K562 (cell line): ENCODE measurements at regions not wholly inside any gene's neighbourhood (a gene's known extent, or its start where the extent isn't known, plus 50 kb on each side); places are given as distances from the start of the nearest gene placed in this dataset.

ENCODE experiments used
- ATAC-seq: fragments of 200-7000 bp; cut with Tn5 transposase; 3 replicates; pipeline ENCODE4 v1.9.1; 2020; ENCODE audit warnings: moderate library complexity
- BruUV-seq: library from RNA; stranded (reverse); fragments of 400-500 nt; replicated peaks from 2 replicates; lab custom pipeline; 2021; lab: Mats Ljungman, UMichigan
- CTCF ChIA-PET: fragments of 300-600 bp; formaldehyde crosslinking; extraction: SDS; loops from one replicate; lab custom pipeline; 2021; ENCODE audit warnings: low intra/inter-chr PET ratio; lab: Yijun Ruan, JAX
- POLR2A ChIA-PET: fragments of 300-600, 350-650 bp; sonication (Branson Sonifier 250); formaldehyde crosslinking; extraction: SDS; loops from one replicate; lab custom pipeline; 2021; ENCODE audit warnings: antibody characterized with exemption, inconsistent platforms; lab: Yijun Ruan, JAX
- DNase-seq, 4 experiments: peaks; one replicate each; pipeline versions ENCODE4 v3.0.0 to v3.0.0-alpha.2; 2011 to 2018; ENCODE audit warnings: low spot score in 3 of 4, mixed read lengths in 3 of 4; ENCODE audit errors: extremely low read depth in 1 of 4
- FAIRE-seq: peaks from 2 replicates; lab custom pipeline; 2011; peaks lifted over from hg19 to GRCh38; lab: Jason Lieb, UNC
- H2AFZ ChIP-seq: 2 replicates; pipeline ENCODE4 v1.6.0; 2011; ENCODE audit warnings: low read depth, low read length, control low read depth, inconsistent platforms
- H3K27ac ChIP-seq: fragments of 200-600 bp; 3 replicates; pipeline ENCODE4 v1.8.0; 2011; ENCODE audit warnings: low read depth, mild to moderate bottlenecking, control low read depth, inconsistent platforms, low read length, moderate library complexity, mixed read lengths; ENCODE audit errors: extremely low read depth
- H3K27me3 ChIP-seq, 2 experiments: fragments of 300-600 bp in 1 of 2; 2 replicates in 1 of 2; 3 replicates in 1 of 2; pipeline versions ENCODE4 v1.6.0 to v1.8.0; 2011; ENCODE audit warnings: inconsistent platforms in 2 of 2, low read length in 2 of 2, mild to moderate bottlenecking in 1 of 2, mixed read lengths in 1 of 2, moderate library complexity in 1 of 2; ENCODE audit not compliant: control insufficient read depth in 2 of 2, insufficient read depth in 2 of 2
- H3K36me3 ChIP-seq: fragments of 300-600 bp; 3 replicates; pipeline ENCODE4 v1.8.0; 2011; ENCODE audit warnings: mild to moderate bottlenecking, low read length, inconsistent platforms; ENCODE audit not compliant: control insufficient read depth, insufficient read depth
- H3K4me1 ChIP-seq, 2 experiments: fragments of 200-600 bp in 1 of 2; replicated peaks in 1 of 2; 2 replicates in 1 of 2; 3 replicates in 1 of 2; pipeline versions ENCODE4 v1.5.1 to v1.8.0; 2011; ENCODE audit warnings: inconsistent platforms in 2 of 2, low read length in 2 of 2, mild to moderate bottlenecking in 1 of 2, mixed read lengths in 1 of 2, moderate library complexity in 1 of 2; ENCODE audit not compliant: control insufficient read depth in 2 of 2, insufficient read depth in 2 of 2
- H3K4me2 ChIP-seq: 2 replicates; pipeline ENCODE4 v1.6.1; 2011; ENCODE audit warnings: low read length, control low read depth, inconsistent platforms, mixed read lengths; ENCODE audit not compliant: insufficient read depth
- H3K4me3 ChIP-seq: fragments of 200-600 bp; sonication (generic), shearing (Covaris generic); 2 replicates; pipeline ENCODE4 v1.5.1; 2016; ENCODE audit warnings: control low read depth, inconsistent platforms
- H3K79me2 ChIP-seq: fragments of 200-600 bp; 3 replicates; pipeline ENCODE4 v1.8.0; 2011; ENCODE audit warnings: low read length, inconsistent platforms; ENCODE audit not compliant: control insufficient read depth, insufficient read depth
- H3K9ac ChIP-seq, 2 experiments: 2 replicates each; pipeline versions ENCODE4 v1.6.0 to v1.6.1; 2011; ENCODE audit warnings: low read depth in 2 of 2, low read length in 2 of 2, control low read depth in 1 of 2, inconsistent platforms in 1 of 2, mild to moderate bottlenecking in 1 of 2, mixed read lengths in 1 of 2; ENCODE audit not compliant: insufficient read depth in 1 of 2
- H3K9me1 ChIP-seq: one replicate; pipeline ENCODE4 v1.6.0; 2011; ENCODE audit warnings: inconsistent platforms, mild to moderate bottlenecking, low read length, moderate library complexity; ENCODE audit not compliant: control insufficient read depth, insufficient read depth
- H3K9me3 ChIP-seq: replicated peaks from 2 replicates; pipeline ENCODE4 v1.5.1; 2011; ENCODE audit warnings: low read depth, low read length, inconsistent platforms; ENCODE audit not compliant: control insufficient read depth, insufficient read depth
- H4K20me1 ChIP-seq: replicated peaks from 2 replicates; pipeline ENCODE4 v1.6.1; 2011; ENCODE audit warnings: low read length, inconsistent platforms, mixed read lengths; ENCODE audit not compliant: control insufficient read depth, insufficient read depth
- CBX3 ChIP-seq, 2 experiments: IDR thresholded peaks; 1 replicate in 1 of 2; 2 replicates in 1 of 2; pipeline ENCODE4 v1.6.1; 2012; ENCODE audit warnings: inconsistent platforms in 2 of 2, low read length in 2 of 2, borderline replicate concordance in 1 of 2, control low read depth in 1 of 2
- CTBP1 ChIP-seq: fragments of 450-650 bp; IDR thresholded peaks from 2 replicates; pipeline ENCODE4 v1.6.1; 2016; ENCODE audit warnings: borderline replicate concordance
- DPF2 ChIP-seq: fragments of 450-650 bp; IDR thresholded peaks from 2 replicates; pipeline ENCODE4 v1.6.1; 2016
- PHB ChIP-seq: fragments of 250-450 bp; sonication (Bioruptor Pico); IDR thresholded peaks from 2 replicates; pipeline ENCODE4 v1.5.0; 2021
- SMAD2 ChIP-seq: fragments of 150-350 bp; IDR thresholded peaks from 2 replicates; pipeline ENCODE4 v1.6.1; 2014; ENCODE audit warnings: low read depth, mild to moderate bottlenecking, low read length
- SMARCA4 ChIP-seq: fragments of 450-650 bp; IDR thresholded peaks from 2 replicates; pipeline ENCODE4 v1.6.1; 2016
- TAF7 ChIP-seq: fragments of 450-650 bp; IDR thresholded peaks from 2 replicates; pipeline ENCODE4 v1.6.1; 2016; ENCODE audit warnings: missing genetic modification characterization, missing compliant biosample characterization
- ZNF274 ChIP-seq: IDR thresholded peaks from 2 replicates; pipeline ENCODE4 v1.6.1; 2011; ENCODE audit warnings: low read depth, mild to moderate bottlenecking, low read length, moderate library complexity, borderline replicate concordance
- ZNF311 ChIP-seq: fragments of 250-450 bp; sonication (Bioruptor Pico); IDR thresholded peaks from 2 replicates; pipeline ENCODE4 v1.4.0; 2020; ENCODE audit warnings: mild to moderate bottlenecking, moderate library complexity
- WGBS: fragments of 100-300 bp; shearing (Covaris generic); methylation state at CpG from one replicate; pipeline ENCODE4 v1.1.6; 2016; ENCODE audit warnings: low coverage, mixed read lengths; ENCODE audit not compliant: insufficient coverage; ENCODE audit errors: missing lambda C conversion rate; 5-methylcytosine and 5-hydroxymethylcytosine counted together
- in situ Hi-C: fragments of 300-500 bp; cut with MboI; formaldehyde crosslinking; loops from 4 replicates; pipeline ENCODE4 v1.15.0; 2018; ENCODE audit warnings: inconsistent platforms, mixed read lengths
- intact Hi-C: fragments of 100-400 bp; cut with micrococcal nuclease; formaldehyde crosslinking; loops from 2 replicates; pipeline ENCODE4 v1.14.2; 2022
- TF ChIP-seq, protein P1 (sequence below): fragments of 250-450 bp; sonication (Bioruptor Pico); IDR thresholded peaks from 2 replicates; pipeline ENCODE4 v1.5.0; 2021; ENCODE audit warnings: mild to moderate bottlenecking, moderate library complexity

- Histone ChIP-seq H3K4me1 (no peaks in the 10 kb centered on the region), H3K9ac (no peak overlapping the region), H3K27me3 (peaks cover 0 to 36% of the 10 kb centered on the region in 2 experiments; a peak in 2 of 5 replicates), H3K4me2 (no peak overlapping the region), H4K20me1 (no peaks in the 10 kb centered on the region), H3K9me1 (no peaks in the 10 kb centered on the region), H3K79me2 (no peaks in the 10 kb centered on the region), H3K4me3 (no peak overlapping the region), H3K27ac (no peak overlapping the region), H2AFZ (no peak overlapping the region), H3K9me3 (no peaks in the 10 kb centered on the region), H3K36me3 (no peaks in the 10 kb centered on the region)
- DNase-seq (no peak), FAIRE-seq (no peak), ATAC-seq (no peak)
- POLR2A ChIA-PET, result no interaction called here
- 23% methylated on average over 15 of the region's 19 CpGs for WGBS
- intact Hi-C loops, result no loop called here
- CTCF ChIA-PET, result no interaction called here
- in situ Hi-C loops, result no loop called here
- TF ChIP-seq ZNF311 (CRISPR knock-in tag) (no peak), SMARCA4 (no peak), CBX3 (IDR thresholded peaks at IDR 0.05; ENCODE audit: borderline replicate concordance in 1 of 2, low read length in 2 of 2) (no peak), DPF2 (no peak), CTBP1 (no peak), SMAD2 (no peak), ZNF274 (no peak), PHB (CRISPR knock-in tag) (no peak), TAF7 (tag) (no peak)
- TF ChIP-seq, protein P1, sequence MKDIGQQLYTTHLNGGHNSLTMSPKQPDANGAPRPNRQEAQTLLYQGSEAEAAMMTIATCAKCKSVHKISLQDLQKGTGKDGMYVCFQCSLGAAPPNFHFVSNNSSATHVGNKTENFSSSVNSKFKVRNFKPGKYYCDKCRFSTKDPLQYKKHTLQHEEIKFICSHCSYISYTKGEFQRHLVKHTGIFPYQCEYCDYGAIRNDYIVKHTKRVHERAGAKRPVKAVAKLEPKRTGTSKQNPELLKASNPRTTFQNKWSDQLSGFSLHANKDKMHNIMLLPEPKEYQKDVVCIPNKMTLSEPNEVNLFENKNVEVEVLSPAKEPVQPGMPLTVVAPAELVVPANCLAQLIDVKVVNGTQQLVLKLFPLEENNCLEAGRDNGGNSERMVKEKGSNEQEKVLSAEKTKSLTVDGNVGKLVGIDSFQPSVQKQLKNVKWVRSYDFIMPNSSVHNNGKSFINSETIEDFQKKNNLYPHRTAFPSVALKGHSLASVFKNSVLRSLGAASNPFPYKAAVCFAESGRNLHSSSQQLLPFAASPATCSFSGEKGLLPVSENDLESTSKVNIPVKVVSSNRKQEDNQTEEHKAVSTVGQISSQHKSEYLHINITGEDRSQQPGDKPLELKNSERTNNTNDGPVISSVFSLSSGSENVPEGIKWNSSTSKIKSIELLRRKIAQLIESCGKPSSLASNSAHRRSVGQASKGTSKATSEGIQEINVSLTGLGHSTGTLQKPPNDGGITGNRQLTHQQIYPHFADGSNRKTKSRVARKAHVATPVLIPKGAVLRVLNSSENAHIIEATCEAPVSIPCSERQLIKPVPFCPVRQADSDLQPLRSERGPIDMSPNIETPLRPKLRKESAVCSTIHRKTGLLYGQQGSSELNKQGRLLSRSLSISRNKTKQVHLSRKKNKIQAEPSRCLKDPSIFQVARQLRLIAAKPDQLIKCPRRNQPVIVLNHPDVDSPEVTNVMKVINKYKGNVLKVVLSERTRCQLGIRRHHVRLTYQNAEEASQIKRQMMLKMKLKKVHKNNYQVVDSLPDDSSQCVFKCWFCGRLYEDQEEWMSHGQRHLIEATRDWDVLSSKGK (CRISPR knock-in tag), result no peak
- BruUV-seq, result no TSS peak
These were observed 158.5 kb upstream of the RTL1 start for GRCh38 chr14:101062065-101062450.
